Endothelial cell of umbilical vein (primary cell): ENCODE measurements at regions not wholly inside any gene's neighbourhood (a gene's known extent, or its start where the extent isn't known, plus 50 kb on each side); places are given as distances from the start of the nearest gene placed in this dataset.

Experiments used
- BruUV-seq: library from RNA; stranded (reverse); fragments of 400-500 nt; replicated peaks from 2 replicates; lab custom pipeline; 2021; lab: Mats Ljungman, UMichigan
- CTCF ChIA-PET: fragments of 300-600, 350-600 bp; sonication (Branson Sonifier 250); formaldehyde crosslinking; loops from one replicate; lab custom pipeline; 2021; ENCODE audit warnings: antibody characterized with exemption, inconsistent platforms; lab: Charles Lee
- POLR2A ChIA-PET: fragments of 300-600, 350-600 bp; sonication (Branson Sonifier 250); formaldehyde crosslinking; loops from one replicate; lab custom pipeline; 2021; ENCODE audit warnings: antibody characterized with exemption, inconsistent platforms; lab: Charles Lee
- DNase-seq: peaks from one replicate; pipeline ENCODE4 v3.0.0-alpha.2; 2011; ENCODE audit warnings: low read depth, low spot score
- FAIRE-seq: peaks from 2 replicates; lab custom pipeline; 2011; peaks lifted over from hg19 to GRCh38; lab: Jason Lieb, UNC
- H2AFZ ChIP-seq: 2 replicates; pipeline ENCODE4 v1.6.0; 2012; ENCODE audit warnings: low read depth, low read length, control low read depth, inconsistent platforms
- H3K27ac ChIP-seq: 2 replicates; pipeline ENCODE4 v1.5.1; 2011; ENCODE audit warnings: low read depth, mild to moderate bottlenecking, control low read depth, low read length, moderate library complexity; ENCODE audit not compliant: insufficient read depth
- H3K27me3 ChIP-seq, 2 experiments: 2 replicates each; pipeline versions ENCODE4 v1.6.0 to v1.6.1; 2011; ENCODE audit warnings: low read length in 2 of 2, mixed read lengths in 1 of 2; ENCODE audit not compliant: control insufficient read depth in 2 of 2, insufficient read depth in 2 of 2
- H3K36me3 ChIP-seq, 2 experiments: 2 replicates in 1 of 2; 3 replicates in 1 of 2; pipeline ENCODE4 v1.5.1; 2011; ENCODE audit warnings: low read length in 2 of 2, mild to moderate bottlenecking in 1 of 2, moderate library complexity in 1 of 2; ENCODE audit not compliant: control insufficient read depth in 2 of 2, insufficient read depth in 2 of 2; ENCODE audit errors: extremely low read depth in 1 of 2
- H3K4me1 ChIP-seq: 3 replicates; pipeline ENCODE4 v1.5.1; 2011; ENCODE audit warnings: mild to moderate bottlenecking, low read length; ENCODE audit not compliant: control insufficient read depth, insufficient read depth; ENCODE audit errors: extremely low read depth
- H3K4me2 ChIP-seq: 2 replicates; pipeline ENCODE4 v1.6.1; 2011; ENCODE audit warnings: low read length, control low read depth, mixed read lengths; ENCODE audit not compliant: insufficient read depth
- H3K4me3 ChIP-seq, 3 experiments: fragments of 200-600 bp in 1 of 3; sonication (generic), shearing (Covaris generic) in 1 of 3; replicated peaks in 1 of 3; 2 replicates each; pipeline ENCODE4 v1.5.1; 2011 to 2016; ENCODE audit warnings: control low read depth in 3 of 3, low read length in 3 of 3, mild to moderate bottlenecking in 2 of 3, inconsistent platforms in 1 of 3, low read depth in 1 of 3, moderate library complexity in 1 of 3; ENCODE audit not compliant: insufficient read depth in 1 of 3
- H3K79me2 ChIP-seq: 2 replicates; pipeline ENCODE4 v1.6.0; 2012; ENCODE audit warnings: low read length, inconsistent platforms; ENCODE audit not compliant: control insufficient read depth, insufficient read depth
- H3K9ac ChIP-seq: replicated peaks from 2 replicates; pipeline ENCODE3; 2011; ENCODE audit warnings: low read length, control low read depth; ENCODE audit not compliant: insufficient read depth; ENCODE audit errors: extremely low read depth
- H3K9me1 ChIP-seq: replicated peaks from 3 replicates; pipeline ENCODE4 v1.6.0; 2011; ENCODE audit warnings: mild to moderate bottlenecking, low read length; ENCODE audit not compliant: control insufficient read depth, insufficient read depth; ENCODE audit errors: extremely low read depth
- H3K9me3 ChIP-seq: replicated peaks from 2 replicates; pipeline ENCODE4 v1.5.1; 2012; ENCODE audit warnings: low read length, inconsistent platforms; ENCODE audit not compliant: control insufficient read depth, insufficient read depth
- H4K20me1 ChIP-seq: replicated peaks from 2 replicates; pipeline ENCODE3; 2011; ENCODE audit warnings: mild to moderate bottlenecking, low read length; ENCODE audit not compliant: control insufficient read depth, insufficient read depth; ENCODE audit errors: extremely low read depth
- CTCF ChIP-seq, 2 donors: IDR thresholded peaks; 1 replicate in 1 of 2; 2 replicates in 1 of 2; pipeline ENCODE4 v1.5.1; 2011; ENCODE audit warnings: low read length in 2 of 2, mild to moderate bottlenecking in 2 of 2, moderate library complexity in 2 of 2, control low read depth in 1 of 2, inconsistent platforms in 1 of 2, low read depth in 1 of 2; ENCODE audit not compliant: insufficient read depth in 1 of 2; ENCODE audit errors: extremely low read depth in 1 of 2
- EZH2 ChIP-seq: IDR thresholded peaks from 2 replicates; pipeline ENCODE4 v1.6.1; 2012; ENCODE audit warnings: borderline replicate concordance, low read depth, mild to moderate bottlenecking, moderate library complexity, low read length, inconsistent platforms; ENCODE audit not compliant: severe bottlenecking
- FOS ChIP-seq: IDR thresholded peaks from 2 replicates; pipeline ENCODE4 v1.6.1; 2011; ENCODE audit warnings: mild to moderate bottlenecking, low read length, moderate library complexity, borderline replicate concordance; ENCODE audit not compliant: insufficient read depth
- GATA2 ChIP-seq: IDR thresholded peaks from 2 replicates; pipeline ENCODE4 v1.7.0; 2011; ENCODE audit warnings: low read depth, mild to moderate bottlenecking, moderate library complexity, mixed read lengths, low read length; ENCODE audit not compliant: insufficient read length, insufficient read depth
- JUN ChIP-seq: IDR thresholded peaks from 2 replicates; pipeline ENCODE4 v1.6.1; 2011; ENCODE audit warnings: borderline replicate concordance, low read depth; ENCODE audit not compliant: insufficient read length, insufficient read depth
- MAX ChIP-seq: IDR thresholded peaks from 2 replicates; pipeline ENCODE4 v1.6.1; 2011; ENCODE audit not compliant: insufficient read depth, insufficient read length
- MYC ChIP-seq: IDR thresholded peaks from one replicate; pipeline ENCODE4 v1.6.1; 2011; ENCODE audit warnings: mild to moderate bottlenecking, low read depth, low read length
- POLR2A ChIP-seq: IDR thresholded peaks from 2 replicates; pipeline ENCODE4 v1.6.1; 2012; ENCODE audit warnings: low read depth, mild to moderate bottlenecking, control low read depth, low read length
- POLR2AphosphoS5 ChIP-seq: IDR thresholded peaks from 2 replicates; pipeline ENCODE4 v1.6.1; 2012; ENCODE audit warnings: low read depth, mild to moderate bottlenecking, control low read depth, low read length, moderate library complexity; ENCODE audit not compliant: insufficient read depth
- dilution Hi-C: fragments of 300-500 bp; cut with MboI; formaldehyde crosslinking; loops from one replicate; pipeline ENCODE4 v1.15.0; 2019; ENCODE audit warnings: low sequenced_read_pairs; ENCODE audit not compliant: extremely low pct_ligation_motif_present
- intact Hi-C: fragments of 100-400 bp; cut with micrococcal nuclease; formaldehyde crosslinking; loops from one replicate; pipeline ENCODE4 v1.10.0; 2022

GRCh38 chr4:63786171-63786570 lies 623.1 kb downstream of the TECRL start:
- H3K4me2 ChIP-seq = no peak overlapping the region
- DNase-seq = no peak
- no peak for FAIRE-seq
- H3K9me3 ChIP-seq = no peaks in the 10 kb centered on the region
- intact Hi-C loops = no loop called here
- H4K20me1 ChIP-seq = no peaks in the 10 kb centered on the region
- no peak overlapping the region for H3K27ac ChIP-seq
- H3K9ac ChIP-seq = no peak overlapping the region
- POLR2A ChIA-PET = no interaction called here
- CTCF ChIA-PET = no interaction called here
- no TSS peak for BruUV-seq
- no peaks in the 10 kb centered on the region for H3K36me3 ChIP-seq
- H3K27me3 ChIP-seq = no peaks in the 10 kb centered on the region
- no peak overlapping the region for H3K4me3 ChIP-seq
- TF ChIP-seq POLR2A (no peak), CTCF (IDR thresholded peaks at IDR 0.05; ENCODE audit: extremely low read depth in 1 of 2, insufficient read depth in 1 of 2, low read depth in 1 of 2, low read length in 2 of 2) (no peak), MAX (no peak), FOS (no peak), MYC (no peak), GATA2 (no peak), EZH2 (no peak), POLR2AphosphoS5 (no peak), JUN (no peak)
- H3K9me1 ChIP-seq = no peaks in the 10 kb centered on the region
- dilution Hi-C loops = no loop called here
- H3K4me1 ChIP-seq = no peaks in the 10 kb centered on the region
- H3K79me2 ChIP-seq = no peaks in the 10 kb centered on the region
- H2AFZ ChIP-seq = no peak overlapping the region
